AG08396 (cell line): ENCODE measurements at regions not wholly inside any gene's neighbourhood (a gene's known extent, or its start where the extent isn't known, plus 50 kb on each side); places are given as distances from the start of the nearest gene placed in this dataset.

ENCODE experiments used
- DNase-seq: peaks from one replicate; pipeline ENCODE4 v3.0.0; 2012; ENCODE audit warnings: low spot score, mixed read lengths

DNA sequence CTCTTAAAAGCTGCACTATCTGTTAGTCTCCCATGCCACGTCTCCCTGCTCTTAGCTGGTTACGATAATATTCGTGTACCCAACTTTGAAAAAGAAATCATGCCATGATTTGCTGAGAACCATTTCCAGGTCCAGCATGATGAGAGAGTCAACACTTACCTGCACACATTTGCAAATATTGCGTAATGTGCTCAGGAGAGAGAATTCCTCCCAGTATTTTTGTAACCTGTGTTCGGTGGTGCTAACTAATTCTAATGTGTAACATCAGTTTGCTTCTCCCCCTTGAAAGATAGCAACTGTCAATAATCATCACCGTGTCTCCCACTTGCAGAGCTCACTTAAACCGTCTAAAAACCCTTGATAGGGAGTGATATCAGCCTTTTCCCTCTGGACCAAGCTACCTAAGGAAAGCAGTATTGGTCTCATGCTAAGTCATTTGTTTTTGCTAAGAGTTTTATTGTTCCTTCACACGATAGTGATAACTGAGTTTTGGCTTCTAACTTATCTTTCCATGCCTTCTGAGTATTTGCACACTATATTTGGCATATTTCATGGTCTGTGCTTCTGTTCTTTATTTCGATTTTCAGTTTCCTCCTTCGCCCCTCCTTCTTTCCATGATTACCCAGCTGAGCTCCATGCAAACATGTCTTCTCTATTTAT is 61.1 kb upstream of the IRF2BP2 start:
- DNase-seq = no peak

DNA sequence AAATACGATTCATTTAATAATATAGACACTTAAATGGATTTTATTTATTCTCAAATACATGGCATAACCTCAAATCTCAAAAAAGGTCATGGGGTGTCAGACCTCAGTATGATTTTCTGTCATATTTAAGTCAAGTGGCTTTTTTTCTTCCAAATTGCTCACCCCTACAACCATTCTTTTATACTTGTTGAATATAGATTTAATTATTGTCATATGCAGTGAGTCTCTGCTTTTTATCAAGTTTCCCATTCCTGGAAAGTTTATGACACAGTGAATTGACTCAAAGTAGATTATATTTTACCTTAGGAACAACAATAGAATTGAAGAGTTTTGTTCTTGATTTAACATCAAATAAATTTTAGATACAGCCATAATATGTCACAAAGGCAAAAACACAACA is 59.5 kb upstream of the IRF2BP2 start:
- DNase-seq = no peak

DNA sequence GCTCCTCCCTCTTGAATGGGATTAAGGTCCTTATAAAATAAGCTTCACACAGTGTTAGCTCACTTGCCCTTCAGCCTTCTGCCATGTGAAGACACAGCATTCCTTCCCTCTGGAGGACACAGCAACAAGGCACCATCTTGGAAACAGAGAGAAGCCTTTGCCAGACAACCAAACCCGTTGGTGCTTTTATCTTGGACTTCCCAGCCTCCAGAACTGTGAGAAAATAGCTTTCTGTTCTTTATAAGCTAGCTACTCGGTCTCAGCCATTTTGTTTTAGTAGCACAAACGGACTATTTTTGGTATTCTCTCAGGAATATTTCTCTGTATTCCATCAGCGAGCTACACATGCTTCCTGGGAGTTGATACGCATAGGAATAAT is 58.6 kb upstream of the IRF2BP2 start:
- no peak for DNase-seq

DNA sequence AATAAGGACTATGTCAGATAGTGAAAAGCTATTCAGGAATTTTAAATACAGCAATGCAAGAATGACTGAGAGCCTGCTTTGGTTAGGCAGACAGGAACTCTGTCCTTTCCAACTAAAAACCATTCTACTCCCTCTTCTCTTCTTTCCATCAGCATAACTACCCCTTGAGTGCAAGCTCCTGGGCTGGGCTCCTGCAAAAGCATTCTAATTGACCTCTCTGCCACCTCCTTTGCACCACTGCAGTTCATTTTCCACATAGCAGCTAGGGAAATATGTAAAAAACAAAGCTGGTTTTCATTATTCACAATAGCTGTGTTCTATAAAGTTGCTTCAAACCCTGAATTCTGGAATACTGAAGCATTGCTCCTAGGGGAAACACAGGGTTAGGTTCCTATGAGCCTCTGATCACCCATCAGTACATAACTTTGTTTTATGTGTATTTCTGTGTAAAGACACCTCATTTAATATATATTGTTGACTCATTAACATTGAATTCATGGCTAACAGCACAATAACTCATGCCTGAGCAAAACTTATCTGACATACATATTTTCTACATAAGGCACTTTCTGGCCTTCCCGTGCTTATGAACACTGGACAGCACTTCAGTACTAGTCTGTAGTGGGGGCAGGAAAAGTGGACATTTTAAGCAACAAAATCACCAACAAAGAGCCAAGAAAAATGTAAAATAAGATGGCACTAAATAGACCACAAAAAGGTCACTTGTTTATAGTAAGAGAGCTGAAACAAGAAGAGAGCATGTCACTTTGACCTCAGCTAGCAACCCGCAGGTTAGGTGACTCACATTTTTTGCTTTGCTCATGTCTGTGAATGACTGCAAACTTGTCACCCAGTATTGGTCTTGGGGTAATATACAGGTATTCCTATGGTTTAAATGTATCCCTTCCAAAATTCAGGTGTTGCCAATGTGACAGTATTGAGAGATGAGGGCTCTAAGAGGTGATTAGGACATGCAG is 57.9 kb upstream of the IRF2BP2 start:
- no peak for DNase-seq

DNA sequence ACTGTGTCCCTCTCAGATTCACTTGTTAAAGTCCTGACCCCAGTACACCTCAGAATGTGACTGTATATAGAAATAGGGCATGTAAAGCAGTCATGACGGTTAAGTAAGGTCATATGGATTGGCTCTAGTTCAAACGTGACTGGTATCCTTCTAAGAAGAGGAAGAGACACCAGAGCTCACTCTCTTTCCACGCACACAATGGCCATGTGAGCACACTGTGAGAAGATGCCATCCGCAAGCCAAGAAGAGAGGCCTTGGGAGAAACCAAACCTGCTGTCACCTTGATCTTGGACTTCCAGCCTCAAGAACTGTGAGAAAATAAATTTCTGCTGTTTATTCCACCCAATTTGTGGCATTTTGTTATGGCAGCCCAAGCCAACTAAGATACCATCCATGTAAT is 56.8 kb upstream of the IRF2BP2 start:
- no peak for DNase-seq

DNA sequence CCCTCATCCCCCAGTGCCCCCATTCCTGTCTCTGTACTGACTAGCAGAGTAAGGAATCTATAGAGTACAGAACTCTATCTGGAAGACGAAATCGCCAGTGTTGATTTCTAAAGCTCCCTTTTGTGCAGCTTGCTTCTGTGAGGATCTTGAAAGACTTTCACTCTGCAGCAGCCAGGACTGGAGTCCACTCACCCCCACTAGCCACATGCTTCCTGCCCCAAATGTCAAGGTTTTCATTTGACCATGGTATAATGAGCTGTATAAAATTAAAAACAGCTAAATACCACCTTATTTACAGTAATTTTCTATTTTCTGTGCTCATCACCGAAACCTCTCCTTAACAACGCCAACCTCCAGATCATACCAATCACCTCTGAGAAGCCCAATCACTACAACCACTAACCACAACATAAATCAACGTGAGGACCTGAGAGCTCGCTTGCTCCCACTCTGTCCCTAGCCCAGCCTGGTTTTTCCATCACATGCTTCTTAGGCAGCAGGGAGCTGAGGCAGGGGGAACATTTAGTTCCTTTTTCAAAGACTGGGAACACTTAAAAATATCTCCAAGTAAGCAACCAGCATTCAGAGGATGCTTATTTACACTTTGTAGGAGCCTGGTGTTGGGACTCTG is 56.1 kb upstream of the IRF2BP2 start:
- DNase-seq = no peak

DNA sequence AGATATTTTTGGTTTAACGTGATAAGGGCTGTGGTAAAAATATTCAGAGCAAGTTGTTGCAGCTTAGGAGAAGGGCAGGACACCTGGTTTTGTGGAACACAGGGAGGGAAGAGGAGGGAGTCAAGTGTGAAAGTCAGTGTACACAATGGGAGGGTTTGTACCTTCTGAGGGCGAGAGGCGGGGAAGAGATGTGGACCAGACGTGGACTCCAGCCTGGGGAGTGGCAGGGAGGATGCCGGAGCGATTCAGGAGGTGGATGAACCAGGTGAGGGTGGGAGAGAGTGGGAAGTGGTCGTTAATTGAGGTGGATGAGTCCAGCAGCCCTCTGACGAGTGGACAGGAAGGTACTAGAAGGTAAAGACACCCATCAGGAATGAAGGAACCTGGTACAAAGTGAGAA is 52.2 kb upstream of the IRF2BP2 start:
- DNase-seq = no peak

DNA sequence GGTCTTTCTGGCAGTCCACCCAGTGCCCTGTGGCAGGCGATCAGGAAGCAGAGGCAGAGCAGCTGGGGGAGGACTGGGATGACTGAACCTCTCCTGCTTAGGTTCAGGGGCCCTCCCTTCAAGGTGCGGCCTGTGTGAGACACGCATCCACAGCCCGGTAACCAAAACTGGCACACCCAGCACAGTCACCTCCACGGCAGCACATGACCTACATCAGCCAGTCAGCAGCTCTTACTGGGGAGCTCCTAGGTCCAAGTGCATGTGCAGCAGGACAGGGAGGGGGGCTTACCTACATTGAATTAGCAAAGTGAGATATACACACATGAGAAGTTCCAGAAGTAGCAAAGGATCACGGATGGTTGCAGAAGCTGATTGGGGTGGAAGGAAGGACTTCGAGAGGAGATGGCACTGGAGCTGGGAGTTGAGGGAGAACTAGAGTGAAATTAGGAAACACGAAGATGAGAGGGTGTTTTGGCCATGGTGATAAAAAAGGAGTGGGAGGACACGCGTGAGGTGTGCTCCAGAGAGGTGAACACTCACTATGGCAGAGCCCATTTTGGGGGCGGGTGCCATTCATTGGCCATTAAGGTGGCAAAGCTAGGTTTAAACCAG is 51.4 kb upstream of the IRF2BP2 start:
- DNase-seq = no peak

DNA sequence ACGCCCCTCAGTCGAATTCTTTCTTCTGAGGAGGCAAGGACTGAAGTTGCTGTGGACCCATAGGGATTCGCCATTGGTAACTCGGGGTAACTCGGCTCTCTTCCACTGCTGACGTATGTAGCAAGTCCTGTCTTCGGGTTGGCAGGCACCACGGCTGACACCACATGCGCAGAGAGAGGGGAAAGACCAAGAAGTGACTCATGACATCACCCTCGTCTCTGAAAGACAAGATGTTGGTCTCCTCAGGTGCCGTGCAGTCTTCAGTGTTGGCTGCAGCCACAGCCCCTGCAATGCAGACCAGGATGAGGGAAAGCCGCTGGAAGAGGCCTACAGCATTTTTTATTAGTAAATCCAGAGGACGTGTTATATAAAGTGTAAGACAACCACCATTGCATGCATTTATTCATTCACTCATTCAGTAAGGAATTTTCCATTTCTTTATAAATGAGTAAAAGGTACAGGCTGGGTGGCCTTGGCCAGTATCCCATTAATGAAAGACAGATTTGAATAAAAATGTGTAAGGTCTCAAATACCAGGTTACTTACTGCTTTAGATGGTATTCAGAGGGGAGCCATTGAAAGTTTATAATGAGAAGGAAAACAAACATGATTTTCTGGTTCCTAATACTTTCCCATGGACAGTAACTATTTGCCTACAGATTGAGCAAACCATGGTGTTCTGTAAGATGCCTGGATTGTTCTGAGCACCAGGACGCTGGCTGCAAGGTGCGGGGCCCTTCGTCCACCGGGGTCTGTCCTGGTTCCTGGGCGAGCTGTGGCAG is 50.7 kb upstream of the IRF2BP2 start:
- no peak for DNase-seq
